K562 (cell line): ENCODE measurements at regions not wholly inside any gene's neighbourhood (a gene's known extent, or its start where the extent isn't known, plus 50 kb on each side); places are given as distances from the start of the nearest gene placed in this dataset.

ENCODE experiments used
- ATAC-seq: fragments of 200-7000 bp; cut with Tn5 transposase; 3 replicates; pipeline ENCODE4 v1.9.1; 2020; ENCODE audit warnings: moderate library complexity
- BruUV-seq: library from RNA; stranded (reverse); fragments of 400-500 nt; replicated peaks from 2 replicates; lab custom pipeline; 2021; lab: Mats Ljungman, UMichigan
- CTCF ChIA-PET: fragments of 300-600 bp; formaldehyde crosslinking; extraction: SDS; loops from one replicate; lab custom pipeline; 2021; ENCODE audit warnings: low intra/inter-chr PET ratio; lab: Yijun Ruan, JAX
- POLR2A ChIA-PET: fragments of 300-600, 350-650 bp; sonication (Branson Sonifier 250); formaldehyde crosslinking; extraction: SDS; loops from one replicate; lab custom pipeline; 2021; ENCODE audit warnings: antibody characterized with exemption, inconsistent platforms; lab: Yijun Ruan, JAX
- DNase-seq, 4 experiments: peaks; one replicate each; pipeline versions ENCODE4 v3.0.0 to v3.0.0-alpha.2; 2011 to 2018; ENCODE audit warnings: low spot score in 3 of 4, mixed read lengths in 3 of 4; ENCODE audit errors: extremely low read depth in 1 of 4
- FAIRE-seq: peaks from 2 replicates; lab custom pipeline; 2011; peaks lifted over from hg19 to GRCh38; lab: Jason Lieb, UNC
- H2AFZ ChIP-seq: 2 replicates; pipeline ENCODE4 v1.6.0; 2011; ENCODE audit warnings: low read depth, low read length, control low read depth, inconsistent platforms
- H3K27ac ChIP-seq: fragments of 200-600 bp; 3 replicates; pipeline ENCODE4 v1.8.0; 2011; ENCODE audit warnings: low read depth, mild to moderate bottlenecking, control low read depth, inconsistent platforms, low read length, moderate library complexity, mixed read lengths; ENCODE audit errors: extremely low read depth
- H3K27me3 ChIP-seq, 2 experiments: fragments of 300-600 bp in 1 of 2; 2 replicates in 1 of 2; 3 replicates in 1 of 2; pipeline versions ENCODE4 v1.6.0 to v1.8.0; 2011; ENCODE audit warnings: inconsistent platforms in 2 of 2, low read length in 2 of 2, mild to moderate bottlenecking in 1 of 2, mixed read lengths in 1 of 2, moderate library complexity in 1 of 2; ENCODE audit not compliant: control insufficient read depth in 2 of 2, insufficient read depth in 2 of 2
- H3K36me3 ChIP-seq: fragments of 300-600 bp; 3 replicates; pipeline ENCODE4 v1.8.0; 2011; ENCODE audit warnings: mild to moderate bottlenecking, low read length, inconsistent platforms; ENCODE audit not compliant: control insufficient read depth, insufficient read depth
- H3K4me1 ChIP-seq, 2 experiments: fragments of 200-600 bp in 1 of 2; replicated peaks in 1 of 2; 2 replicates in 1 of 2; 3 replicates in 1 of 2; pipeline versions ENCODE4 v1.5.1 to v1.8.0; 2011; ENCODE audit warnings: inconsistent platforms in 2 of 2, low read length in 2 of 2, mild to moderate bottlenecking in 1 of 2, mixed read lengths in 1 of 2, moderate library complexity in 1 of 2; ENCODE audit not compliant: control insufficient read depth in 2 of 2, insufficient read depth in 2 of 2
- H3K4me2 ChIP-seq: 2 replicates; pipeline ENCODE4 v1.6.1; 2011; ENCODE audit warnings: low read length, control low read depth, inconsistent platforms, mixed read lengths; ENCODE audit not compliant: insufficient read depth
- H3K4me3 ChIP-seq: fragments of 200-600 bp; sonication (generic), shearing (Covaris generic); 2 replicates; pipeline ENCODE4 v1.5.1; 2016; ENCODE audit warnings: control low read depth, inconsistent platforms
- H3K79me2 ChIP-seq: fragments of 200-600 bp; 3 replicates; pipeline ENCODE4 v1.8.0; 2011; ENCODE audit warnings: low read length, inconsistent platforms; ENCODE audit not compliant: control insufficient read depth, insufficient read depth
- H3K9ac ChIP-seq, 2 experiments: 2 replicates each; pipeline versions ENCODE4 v1.6.0 to v1.6.1; 2011; ENCODE audit warnings: low read depth in 2 of 2, low read length in 2 of 2, control low read depth in 1 of 2, inconsistent platforms in 1 of 2, mild to moderate bottlenecking in 1 of 2, mixed read lengths in 1 of 2; ENCODE audit not compliant: insufficient read depth in 1 of 2
- H3K9me1 ChIP-seq: one replicate; pipeline ENCODE4 v1.6.0; 2011; ENCODE audit warnings: inconsistent platforms, mild to moderate bottlenecking, low read length, moderate library complexity; ENCODE audit not compliant: control insufficient read depth, insufficient read depth
- H3K9me3 ChIP-seq: replicated peaks from 2 replicates; pipeline ENCODE4 v1.5.1; 2011; ENCODE audit warnings: low read depth, low read length, inconsistent platforms; ENCODE audit not compliant: control insufficient read depth, insufficient read depth
- H4K20me1 ChIP-seq: replicated peaks from 2 replicates; pipeline ENCODE4 v1.6.1; 2011; ENCODE audit warnings: low read length, inconsistent platforms, mixed read lengths; ENCODE audit not compliant: control insufficient read depth, insufficient read depth
- ATF7 ChIP-seq: fragments of 450-650 bp; IDR thresholded peaks from 2 replicates; pipeline ENCODE4 v1.7.1; 2014; ENCODE audit warnings: mild to moderate bottlenecking, moderate library complexity
- CBFA2T3 ChIP-seq: fragments of 450-650 bp; IDR thresholded peaks from 2 replicates; pipeline ENCODE4 v1.6.1; 2017
- DNMT1 ChIP-seq: fragments of 450-650 bp; IDR thresholded peaks from 2 replicates; pipeline ENCODE4 v1.6.1; 2016; ENCODE audit warnings: antibody characterized with exemption, mild to moderate bottlenecking
- GTF2A2 ChIP-seq: IDR thresholded peaks from 2 replicates; pipeline ENCODE4 v1.6.1; 2016; ENCODE audit warnings: mild to moderate bottlenecking, missing genetic modification characterization, missing compliant biosample characterization
- LARP7 ChIP-seq: fragments of 450-650 bp; IDR thresholded peaks from 2 replicates; pipeline ENCODE4 v1.6.1; 2016
- LEF1 ChIP-seq: fragments of 450-650 bp; IDR thresholded peaks from 2 replicates; pipeline ENCODE4 v1.6.1; 2016; ENCODE audit warnings: mild to moderate bottlenecking
- MXI1 ChIP-seq: IDR thresholded peaks from 2 replicates; pipeline ENCODE4 v1.6.1; 2011; ENCODE audit warnings: low read depth, mild to moderate bottlenecking, improper control_type of control experiment, low read length
- OTX1 ChIP-seq: fragments of 450-650 bp; formaldehyde crosslinking; IDR thresholded peaks from 2 replicates; pipeline ENCODE4 v1.4.0; 2022; ENCODE audit warnings: mild to moderate bottlenecking
- POLR2AphosphoS2 ChIP-seq: IDR thresholded peaks from 2 replicates; pipeline ENCODE4 v1.6.1; 2012; ENCODE audit warnings: low read length, improper control_type of control experiment
- WGBS: fragments of 100-300 bp; shearing (Covaris generic); methylation state at CpG from one replicate; pipeline ENCODE4 v1.1.6; 2016; ENCODE audit warnings: low coverage, mixed read lengths; ENCODE audit not compliant: insufficient coverage; ENCODE audit errors: missing lambda C conversion rate; 5-methylcytosine and 5-hydroxymethylcytosine counted together
- in situ Hi-C: fragments of 300-500 bp; cut with MboI; formaldehyde crosslinking; loops from 4 replicates; pipeline ENCODE4 v1.15.0; 2018; ENCODE audit warnings: inconsistent platforms, mixed read lengths
- intact Hi-C: fragments of 100-400 bp; cut with micrococcal nuclease; formaldehyde crosslinking; loops from 2 replicates; pipeline ENCODE4 v1.14.2; 2022
- TF ChIP-seq, protein P1 (sequence below): fragments of 450-650 bp; IDR thresholded peaks from 2 replicates; pipeline ENCODE4 v1.6.1; 2016; ENCODE audit warnings: low read depth, mild to moderate bottlenecking, moderate library complexity
- TF ChIP-seq, protein P2 (sequence below), 2 experiments: IDR thresholded peaks in 1 of 2; conservative IDR thresholded peaks in 1 of 2; 2 replicates each; pipeline ENCODE4 v1.6.1; 2016; ENCODE audit warnings: low read depth in 2 of 2, mild to moderate bottlenecking in 1 of 2, missing compliant biosample characterization in 1 of 2, missing genetic modification characterization in 1 of 2, moderate library complexity in 1 of 2
- TF ChIP-seq, protein P3 (sequence below): fragments of 450-650 bp; IDR thresholded peaks from 2 replicates; pipeline ENCODE4 v1.6.1; 2016; ENCODE audit warnings: missing biosample characterization, missing genetic modification characterization
- TF ChIP-seq, protein P4 (sequence below): fragments of 250-450 bp; sonication (Bioruptor Pico); IDR thresholded peaks from 2 replicates; pipeline ENCODE4 v1.5.0; 2021

DNA sequence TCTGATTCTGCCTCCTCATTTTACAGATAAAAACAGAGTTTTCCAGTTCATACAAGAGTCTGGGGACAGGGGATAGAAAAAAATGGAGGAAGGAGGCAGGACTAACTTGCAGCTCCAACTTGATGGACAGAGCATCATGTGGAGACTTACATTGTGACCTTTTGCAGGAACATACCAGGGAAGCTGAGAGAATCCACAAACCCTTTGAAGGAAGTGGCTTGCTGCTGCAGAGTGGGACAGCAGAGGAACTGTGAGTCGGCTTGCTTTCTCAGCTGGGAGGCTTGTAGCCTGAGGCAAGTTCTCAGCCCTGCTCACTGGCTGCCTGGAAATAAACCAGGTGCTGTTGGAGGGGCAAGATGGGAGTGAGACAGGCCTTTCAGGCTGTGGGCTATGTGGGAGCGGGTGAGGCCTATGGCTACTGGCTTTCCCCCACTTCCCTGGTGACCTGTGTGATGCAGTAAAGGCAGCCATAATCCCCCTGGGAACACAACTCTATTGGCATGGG, 614.4 kb downstream of the KCTD12 start:
- CTCF ChIA-PET, result no interaction called here
- H3K4me3 ChIP-seq, result no peak overlapping the region
- in situ Hi-C loops, result no loop called here
- H2AFZ ChIP-seq, result no peak overlapping the region
- DNase-seq, result no peak
- TF ChIP-seq, protein P1, sequence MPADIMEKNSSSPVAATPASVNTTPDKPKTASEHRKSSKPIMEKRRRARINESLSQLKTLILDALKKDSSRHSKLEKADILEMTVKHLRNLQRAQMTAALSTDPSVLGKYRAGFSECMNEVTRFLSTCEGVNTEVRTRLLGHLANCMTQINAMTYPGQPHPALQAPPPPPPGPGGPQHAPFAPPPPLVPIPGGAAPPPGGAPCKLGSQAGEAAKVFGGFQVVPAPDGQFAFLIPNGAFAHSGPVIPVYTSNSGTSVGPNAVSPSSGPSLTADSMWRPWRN, result no peak
- TF ChIP-seq GTF2A2 (tag), result no peak
- TF ChIP-seq DNMT1, result no peak
- TF ChIP-seq OTX1 (CRISPR knock-in tag), result no peak
- TF ChIP-seq MXI1, result no peak
- TF ChIP-seq, protein P2, sequence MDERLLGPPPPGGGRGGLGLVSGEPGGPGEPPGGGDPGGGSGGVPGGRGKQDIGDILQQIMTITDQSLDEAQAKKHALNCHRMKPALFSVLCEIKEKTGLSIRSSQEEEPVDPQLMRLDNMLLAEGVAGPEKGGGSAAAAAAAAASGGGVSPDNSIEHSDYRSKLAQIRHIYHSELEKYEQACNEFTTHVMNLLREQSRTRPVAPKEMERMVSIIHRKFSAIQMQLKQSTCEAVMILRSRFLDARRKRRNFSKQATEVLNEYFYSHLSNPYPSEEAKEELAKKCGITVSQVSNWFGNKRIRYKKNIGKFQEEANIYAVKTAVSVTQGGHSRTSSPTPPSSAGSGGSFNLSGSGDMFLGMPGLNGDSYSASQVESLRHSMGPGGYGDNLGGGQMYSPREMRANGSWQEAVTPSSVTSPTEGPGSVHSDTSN (CRISPR knock-in tag; IDR thresholded peaks at IDR 0.05; ENCODE audit: low read depth), result no peak
- TF ChIP-seq, protein P2 (tag; conservative IDR thresholded peaks at IDR 0.05; ENCODE audit: low read depth), result no peak
- TF ChIP-seq CBFA2T3, result no peak
- TF ChIP-seq, protein P3, sequence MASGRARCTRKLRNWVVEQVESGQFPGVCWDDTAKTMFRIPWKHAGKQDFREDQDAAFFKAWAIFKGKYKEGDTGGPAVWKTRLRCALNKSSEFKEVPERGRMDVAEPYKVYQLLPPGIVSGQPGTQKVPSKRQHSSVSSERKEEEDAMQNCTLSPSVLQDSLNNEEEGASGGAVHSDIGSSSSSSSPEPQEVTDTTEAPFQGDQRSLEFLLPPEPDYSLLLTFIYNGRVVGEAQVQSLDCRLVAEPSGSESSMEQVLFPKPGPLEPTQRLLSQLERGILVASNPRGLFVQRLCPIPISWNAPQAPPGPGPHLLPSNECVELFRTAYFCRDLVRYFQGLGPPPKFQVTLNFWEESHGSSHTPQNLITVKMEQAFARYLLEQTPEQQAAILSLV (tag), result no peak
- no peak for TF ChIP-seq ATF7
- no peak for TF ChIP-seq LARP7
- TF ChIP-seq POLR2AphosphoS2, result no peak
- TF ChIP-seq LEF1, result no peak
- TF ChIP-seq, protein P4, sequence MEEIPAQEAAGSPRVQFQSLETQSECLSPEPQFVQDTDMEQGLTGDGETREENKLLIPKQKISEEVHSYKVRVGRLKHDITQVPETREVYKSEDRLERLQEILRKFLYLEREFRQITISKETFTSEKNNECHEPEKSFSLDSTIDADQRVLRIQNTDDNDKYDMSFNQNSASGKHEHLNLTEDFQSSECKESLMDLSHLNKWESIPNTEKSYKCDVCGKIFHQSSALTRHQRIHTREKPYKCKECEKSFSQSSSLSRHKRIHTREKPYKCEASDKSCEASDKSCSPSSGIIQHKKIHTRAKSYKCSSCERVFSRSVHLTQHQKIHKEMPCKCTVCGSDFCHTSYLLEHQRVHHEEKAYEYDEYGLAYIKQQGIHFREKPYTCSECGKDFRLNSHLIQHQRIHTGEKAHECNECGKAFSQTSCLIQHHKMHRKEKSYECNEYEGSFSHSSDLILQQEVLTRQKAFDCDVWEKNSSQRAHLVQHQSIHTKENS (CRISPR knock-in tag), result no peak
- no peaks in the 10 kb centered on the region for H3K79me2 ChIP-seq
- BruUV-seq, result no TSS peak
- H3K27me3 ChIP-seq, result no peaks in the 10 kb centered on the region
- H3K36me3 ChIP-seq, result no peaks in the 10 kb centered on the region
- no peak overlapping the region for H3K9ac ChIP-seq
- WGBS, result 0% methylated on average over 1 of the region's 2 CpGs
- H3K9me1 ChIP-seq, result no peaks in the 10 kb centered on the region
- no peak for FAIRE-seq
- H4K20me1 ChIP-seq, result no peaks in the 10 kb centered on the region
- H3K4me2 ChIP-seq, result no peak overlapping the region
- ATAC-seq, result no peak
- no peak overlapping the region for H3K27ac ChIP-seq
- no peaks in the 10 kb centered on the region for H3K4me1 ChIP-seq
- no peaks in the 10 kb centered on the region for H3K9me3 ChIP-seq
- POLR2A ChIA-PET, result interaction anchor here (0.6 kb wide), 1 partner anchor 889 kb away, joined by 3 read pairs; no protein-coding TSS in a partner anchor
- intact Hi-C loops, result no loop called here
